Gastrocnemius medialis (tissue), 4 donors: ENCODE measurements at regions not wholly inside any gene's neighbourhood (a gene's known extent, or its start where the extent isn't known, plus 50 kb on each side); places are given as distances from the start of the nearest gene placed in this dataset.

Source experiments
- ATAC-seq, 2 donors: fragments of 150-250 bp; one replicate each; pipeline ENCODE4 v1.9.1; 2016
- DNase-seq, 2 donors: peaks; one replicate each; pipeline ENCODE4 v3.0.0-alpha.2; 2019
- H3K27ac ChIP-seq, 4 donors: fragments of 200-600 bp; sonication (generic); 1 replicate in 1 of 4; 2 replicates in 3 of 4; pipeline ENCODE4 v1.5.1; 2016 to 2018; ENCODE audit warnings: mild to moderate bottlenecking in 2 of 4, moderate library complexity in 1 of 4
- H3K27me3 ChIP-seq, 3 donors: fragments of 200-600 bp; sonication (generic) in 2 of 3; 1 replicate in 1 of 3; 2 replicates in 2 of 3; pipeline versions ENCODE4 v1.5.1 to v1.6.0; 2016 to 2019; ENCODE audit warnings: mild to moderate bottlenecking in 1 of 3, moderate library complexity in 1 of 3
- H3K36me3 ChIP-seq, 2 donors: fragments of 200-600 bp; sonication (generic) in 1 of 2; one replicate each; pipeline ENCODE4 v1.5.1; 2017 to 2018
- H3K4me1 ChIP-seq, 2 donors: fragments of 200-600 bp; sonication (generic) in 1 of 2; one replicate each; pipeline ENCODE4 v1.5.1; 2016 to 2017; ENCODE audit warnings: mild to moderate bottlenecking in 2 of 2
- H3K4me3 ChIP-seq, 4 donors: fragments of 200-600 bp; sonication (generic) in 3 of 4; 1 replicate in 1 of 4; 2 replicates in 3 of 4; pipeline ENCODE4 v1.5.1; 2016 to 2019; ENCODE audit warnings: mild to moderate bottlenecking in 2 of 4
- H3K9me3 ChIP-seq, 3 donors: fragments of 200-600 bp; sonication (generic) in 2 of 3; 1 replicate in 1 of 3; 2 replicates in 2 of 3; pipeline ENCODE4 v1.5.1; 2016 to 2019
- POLR2A ChIP-seq, 2 donors: fragments of 450-650 bp; IDR thresholded peaks; one replicate each; pipeline ENCODE4 v1.6.1; 2017; ENCODE audit warnings: antibody characterized with exemption in 2 of 2, mild to moderate bottlenecking in 2 of 2, moderate library complexity in 2 of 2
- in situ Hi-C, 4 donors: fragments of 200-750 bp; cut with MboI; loops; one replicate each; pipeline versions ENCODE4 v1.15.0 to v1.8.0; 2017; ENCODE audit warnings: low sequenced_read_pairs in 4 of 4
- intact Hi-C: fragments of 100-400 bp; cut with DNase I; formaldehyde crosslinking; loops from one replicate; pipeline ENCODE4 v1.15.1; 2023; ENCODE audit warnings: low total_unique reads
- TF ChIP-seq, protein P1 (sequence below), 5 experiments: fragments of 450-650 bp in 3 of 5; fragments of 200-600 bp in 2 of 5; sonication (generic) in 2 of 5; IDR thresholded peaks in 4 of 5; conservative IDR thresholded peaks in 1 of 5; 1 replicate in 4 of 5; 2 replicates in 1 of 5; pipeline ENCODE4 v1.5.1; 2016 to 2019; ENCODE audit warnings: antibody characterized with exemption in 5 of 5, mild to moderate bottlenecking in 3 of 5, moderate library complexity in 3 of 5

GRCh38 chr17:34726536-34727384 is 147.4 kb downstream of the TMEM132E start:
- in situ Hi-C loops: loop anchor here in 1 of 4 donors (25.0 kb wide), 1 partner anchor 139 kb away; the partner anchor contains the start of gene TMEM132E
- H3K36me3 ChIP-seq: no peaks in the 10 kb centered on the region
- no peaks in the 10 kb centered on the region for H3K4me1 ChIP-seq
- H3K27ac ChIP-seq: no peak overlapping the region
- no peaks in the 10 kb centered on the region for H3K9me3 ChIP-seq
- ATAC-seq (no peak), DNase-seq (no peak)
- peaks cover 0 to 5% (median 0%) of the 10 kb centered on the region in 3 donors for H3K27me3 ChIP-seq
- TF ChIP-seq POLR2A (IDR thresholded peaks at IDR 0.05): no peak
- TF ChIP-seq, protein P1, sequence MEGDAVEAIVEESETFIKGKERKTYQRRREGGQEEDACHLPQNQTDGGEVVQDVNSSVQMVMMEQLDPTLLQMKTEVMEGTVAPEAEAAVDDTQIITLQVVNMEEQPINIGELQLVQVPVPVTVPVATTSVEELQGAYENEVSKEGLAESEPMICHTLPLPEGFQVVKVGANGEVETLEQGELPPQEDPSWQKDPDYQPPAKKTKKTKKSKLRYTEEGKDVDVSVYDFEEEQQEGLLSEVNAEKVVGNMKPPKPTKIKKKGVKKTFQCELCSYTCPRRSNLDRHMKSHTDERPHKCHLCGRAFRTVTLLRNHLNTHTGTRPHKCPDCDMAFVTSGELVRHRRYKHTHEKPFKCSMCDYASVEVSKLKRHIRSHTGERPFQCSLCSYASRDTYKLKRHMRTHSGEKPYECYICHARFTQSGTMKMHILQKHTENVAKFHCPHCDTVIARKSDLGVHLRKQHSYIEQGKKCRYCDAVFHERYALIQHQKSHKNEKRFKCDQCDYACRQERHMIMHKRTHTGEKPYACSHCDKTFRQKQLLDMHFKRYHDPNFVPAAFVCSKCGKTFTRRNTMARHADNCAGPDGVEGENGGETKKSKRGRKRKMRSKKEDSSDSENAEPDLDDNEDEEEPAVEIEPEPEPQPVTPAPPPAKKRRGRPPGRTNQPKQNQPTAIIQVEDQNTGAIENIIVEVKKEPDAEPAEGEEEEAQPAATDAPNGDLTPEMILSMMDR (IDR thresholded peaks at IDR 0.05 in 4 of 5, conservative IDR thresholded peaks at IDR 0.05 in 1 of 5): no peak
- intact Hi-C loops: no loop called here
- H3K4me3 ChIP-seq: no peak overlapping the region

- Histone ChIP-seq H3K9me3 (no peaks in the 10 kb centered on the region), H3K4me3 (no peak overlapping the region), H3K27me3 (peaks cover 0 to 5% (median 0%) of the 10 kb centered on the region in 3 donors), H3K36me3 (no peaks in the 10 kb centered on the region), H3K27ac (no peak overlapping the region), H3K4me1 (no peaks in the 10 kb centered on the region)
- TF ChIP-seq, protein P1 (IDR thresholded peaks at IDR 0.05 in 4 of 5, conservative IDR thresholded peaks at IDR 0.05 in 1 of 5): no peak
- TF ChIP-seq POLR2A (IDR thresholded peaks at IDR 0.05): no peak
- ATAC-seq: no peak
- DNase-seq: no peak
- in situ Hi-C loops: loop anchor here in 1 of 4 donors (25.0 kb wide), 1 partner anchor 138 kb away; the partner anchor contains the start of gene TMEM132E
- intact Hi-C loops: no loop called here
Measured at GRCh38 chr17:34725725-34726124, 146.3 kb downstream of the TMEM132E start.

GRCh38 chr17:34725008-34725407 is 145.6 kb downstream of the TMEM132E start:
- intact Hi-C loops: no loop called here
- no peak for DNase-seq
- Histone ChIP-seq H3K4me3 (no peak overlapping the region), H3K27ac (no peak overlapping the region), H3K9me3 (no peaks in the 10 kb centered on the region), H3K4me1 (no peaks in the 10 kb centered on the region), H3K36me3 (no peaks in the 10 kb centered on the region), H3K27me3 (peaks cover 0 to 5% (median 0%) of the 10 kb centered on the region in 3 donors)
- no peak for TF ChIP-seq POLR2A (IDR thresholded peaks at IDR 0.05)
- TF ChIP-seq, protein P1 (IDR thresholded peaks at IDR 0.05 in 4 of 5, conservative IDR thresholded peaks at IDR 0.05 in 1 of 5): no peak
- no peak for ATAC-seq
- in situ Hi-C loops: loop anchor here in 1 of 4 donors (25.0 kb wide), 1 partner anchor 138 kb away; the partner anchor contains the start of gene TMEM132E

DNA sequence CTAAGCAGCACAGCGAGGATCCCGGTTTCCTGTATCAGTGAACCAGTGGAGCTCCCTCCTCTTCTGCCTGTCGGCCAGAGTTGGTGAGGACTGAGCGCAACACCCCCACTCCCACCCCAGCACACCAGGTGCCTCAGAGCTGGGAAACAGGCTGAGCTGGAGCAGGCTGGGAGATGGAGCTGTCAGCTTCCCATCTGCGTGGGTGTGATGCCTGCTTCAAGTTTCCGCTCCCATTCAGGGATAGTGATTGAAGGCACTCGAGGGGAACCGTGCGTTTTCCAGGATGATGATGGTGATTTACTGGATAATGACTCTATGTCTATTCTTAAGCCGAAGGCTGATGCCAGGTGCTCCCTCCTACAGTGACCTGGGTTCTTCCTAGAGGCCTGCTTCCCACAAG is 144.5 kb downstream of the TMEM132E start:
- no peaks in the 10 kb centered on the region for H3K4me1 ChIP-seq
- ATAC-seq (no peak), DNase-seq (no peak)
- intact Hi-C loops: no loop called here
- in situ Hi-C loops: loop anchor here in 1 of 4 donors (25.0 kb wide), 1 partner anchor 187 kb away; no protein-coding TSS in a partner anchor
- H3K36me3 ChIP-seq: no peaks in the 10 kb centered on the region
- H3K27ac ChIP-seq: no peak overlapping the region
- no peaks in the 10 kb centered on the region for H3K9me3 ChIP-seq
- TF ChIP-seq, protein P1 (IDR thresholded peaks at IDR 0.05 in 4 of 5, conservative IDR thresholded peaks at IDR 0.05 in 1 of 5): no peak
- no peak for TF ChIP-seq POLR2A (IDR thresholded peaks at IDR 0.05)
- H3K4me3 ChIP-seq: no peak overlapping the region
- peaks cover 0 to 5% (median 0%) of the 10 kb centered on the region in 3 donors for H3K27me3 ChIP-seq
